ENCODE measurements at regions not wholly inside any gene's neighbourhood (a gene's known extent, or its start where the extent isn't known, plus 50 kb on each side); places are given as distances from the start of the nearest gene placed in this dataset.
A peak's percentile ranks its signal among the peaks of the same experiment; 100 is the strongest.
"Not testable (repeated sequence)": the region's sequence is repeated elsewhere in the genome, so short reads cannot be mapped to it uniquely, and the experiment has no call there.

GRCh38 chr3:152195206-152195605 is 73.5 kb upstream of the MBNL1 start:
- ATAC-seq: no peak
- DNase-seq: no peak

GRCh38 chr3:152196782-152197181 is 71.9 kb upstream of the MBNL1 start:
- ATAC-seq: no peak
- DNase-seq: no peak

DNA sequence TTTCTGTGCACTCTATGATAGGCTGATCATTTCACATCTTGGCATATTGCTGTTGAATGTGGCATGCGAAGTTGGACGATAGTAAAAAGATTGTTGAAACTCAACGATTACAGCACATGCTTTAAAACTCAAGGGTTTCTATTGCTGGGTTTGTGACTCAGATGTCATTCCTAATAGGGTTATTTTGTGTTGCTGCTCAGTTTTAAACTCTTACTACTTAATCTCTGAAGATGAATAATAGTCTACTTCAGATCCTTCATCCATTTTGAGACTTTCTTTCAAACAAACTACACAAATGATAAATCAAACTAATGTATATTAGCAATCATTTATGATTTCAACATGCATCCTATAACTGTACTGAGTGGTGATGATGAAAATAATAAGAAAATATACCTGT is 71.3 kb upstream of the MBNL1 start:
- DNase-seq (no peak), ATAC-seq (peak; percentile 28)

- ATAC-seq (peak; percentile 50), DNase-seq (no peak)
Observed at GRCh38 chr3:152197937-152198336, 70.8 kb upstream of the MBNL1 start.

GRCh38 chr3:152198665-152199064 is 70.1 kb upstream of the MBNL1 start:
- no peak for DNase-seq
- ATAC-seq: no peak

DNA sequence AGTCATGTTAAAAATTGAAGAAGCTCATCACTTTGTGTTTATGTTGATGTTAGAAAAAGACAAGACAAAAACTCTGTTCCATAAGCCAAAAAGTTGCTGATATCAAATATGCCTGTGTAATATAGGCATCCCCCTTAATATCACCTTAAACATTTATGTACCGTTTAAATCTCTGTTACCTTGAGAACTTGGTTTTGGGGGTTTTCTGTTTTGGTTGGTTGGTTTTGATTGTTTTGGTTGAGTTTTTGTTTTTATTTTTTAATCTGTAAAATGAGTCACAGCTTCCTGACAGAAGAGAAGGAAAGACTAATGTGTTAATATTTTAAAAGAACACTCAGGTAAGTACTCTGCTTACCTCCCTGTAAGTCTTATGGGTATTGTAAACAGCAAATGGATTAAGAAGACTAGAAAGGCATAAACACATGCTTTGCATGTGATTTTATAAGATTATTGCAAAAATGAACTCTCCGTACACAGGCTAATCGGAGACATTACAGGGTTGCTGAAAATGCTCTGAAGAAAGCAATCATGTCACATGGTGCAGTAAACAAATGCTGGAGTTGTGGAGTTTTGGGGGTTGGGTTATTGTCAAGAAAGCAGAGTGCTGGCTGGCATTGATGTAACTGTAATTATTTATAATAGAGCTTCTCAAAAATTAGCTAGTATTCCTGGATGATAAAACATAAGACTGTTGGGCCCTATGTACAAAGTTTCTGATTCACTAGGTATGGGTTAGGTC is 69.5 kb upstream of the MBNL1 start:
- DNase-seq: no peak
- ATAC-seq: no peak

- DNase-seq (no peak), ATAC-seq (no peak)
Observed at GRCh38 chr3:152200476-152201420, 68.0 kb upstream of the MBNL1 start.

DNA sequence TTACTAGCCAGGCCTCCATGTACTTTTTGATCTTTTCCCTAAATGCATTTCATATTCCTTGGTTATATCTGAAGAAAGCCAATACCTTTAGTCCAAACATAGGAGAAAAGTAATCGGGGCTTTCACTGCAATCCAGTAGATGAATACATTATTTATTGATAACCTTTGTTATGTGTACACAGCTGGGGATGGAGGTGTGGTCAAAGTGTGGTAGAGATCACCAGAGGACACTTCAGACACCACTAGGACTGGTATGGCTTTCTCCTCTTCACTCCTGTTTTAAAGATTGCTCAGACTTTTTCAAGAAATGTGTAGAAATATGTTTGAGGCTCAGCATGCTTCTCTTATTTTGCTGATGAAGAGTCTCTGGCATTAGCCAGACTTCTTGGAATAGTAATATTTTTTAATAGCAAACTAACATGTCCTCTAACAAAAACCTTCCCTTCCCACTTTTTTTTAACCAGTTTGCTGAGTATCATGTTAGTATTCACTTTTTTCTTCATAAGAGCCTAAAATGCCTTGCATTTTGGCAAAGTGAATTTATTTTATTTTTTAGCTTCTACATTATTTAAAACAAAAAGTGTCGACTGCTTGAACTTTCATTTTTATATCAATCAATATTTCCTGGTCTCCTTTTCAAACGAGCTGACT is 65.6 kb upstream of the MBNL1 start:
- no peak for ATAC-seq
- no peak for DNase-seq

DNA sequence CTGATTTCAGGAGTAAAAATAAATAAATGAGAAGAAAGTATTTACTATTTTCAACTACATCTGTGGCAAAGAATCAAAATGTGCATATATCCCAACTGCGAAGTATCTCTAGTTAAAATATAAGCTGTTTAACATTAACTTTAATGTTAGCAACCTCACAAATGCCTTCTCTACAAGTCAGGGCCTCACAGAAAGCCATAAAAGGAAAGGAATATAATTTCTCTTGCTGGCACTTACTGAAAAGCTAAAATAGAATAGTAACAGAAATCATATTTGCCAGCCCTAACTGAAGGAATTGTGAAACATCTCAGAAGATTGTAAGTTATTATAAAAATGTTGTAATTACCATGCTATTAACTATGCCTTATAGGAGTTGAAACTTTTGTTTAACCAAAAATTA is 65.1 kb upstream of the MBNL1 start:
- ATAC-seq: no peak
- no peak for DNase-seq

- ATAC-seq: peak; percentile 20
- DNase-seq: no peak
Observed at GRCh38 chr3:152204218-152204617, 64.5 kb upstream of the MBNL1 start.

DNA sequence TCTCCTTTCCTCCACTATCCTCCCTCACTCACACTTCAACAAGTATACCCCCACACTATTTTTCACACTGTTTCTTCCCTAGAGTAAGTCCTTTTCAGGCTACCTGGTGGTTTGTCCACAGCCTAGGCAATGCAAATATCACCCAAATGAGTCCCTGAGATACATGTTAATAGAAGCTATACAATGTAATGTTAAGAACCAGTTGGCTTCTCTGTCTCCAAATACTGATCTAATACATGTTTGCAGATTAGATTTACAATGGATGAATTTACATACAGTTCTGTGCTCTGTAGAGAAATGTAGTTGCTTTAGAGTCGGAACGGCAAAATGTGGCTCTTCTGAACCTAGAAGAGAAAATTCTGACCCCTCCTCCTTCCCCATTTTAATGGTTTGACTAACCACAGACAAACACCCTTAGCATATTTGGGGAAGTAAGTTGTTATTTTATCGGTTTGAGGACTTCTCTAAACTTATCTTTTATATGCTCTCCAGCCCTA is 63.6 kb upstream of the MBNL1 start:
- ATAC-seq: no peak
- DNase-seq: no peak

GRCh38 chr3:152206243-152206760 is 62.4 kb upstream of the MBNL1 start:
- no peak for DNase-seq
- ATAC-seq: no peak

DNA sequence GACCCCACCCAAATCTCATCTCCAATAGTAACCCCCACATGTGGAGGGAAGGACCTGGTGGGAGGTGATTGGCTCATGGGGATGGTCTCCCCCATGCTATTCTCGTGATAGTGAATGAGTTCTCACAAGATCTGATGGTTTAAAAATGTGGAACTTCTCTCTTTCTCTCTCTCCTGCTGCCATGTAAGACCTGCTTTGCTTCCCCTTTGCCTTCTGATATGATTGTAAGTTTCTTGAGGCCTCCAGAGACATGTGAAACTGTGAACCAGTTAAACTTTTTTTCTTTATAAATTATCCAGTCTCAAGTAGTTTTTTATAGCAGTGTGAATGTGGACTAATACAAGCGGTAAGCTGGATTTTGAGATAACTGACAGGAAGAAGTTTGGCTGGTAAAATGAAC is 60.3 kb upstream of the MBNL1 start:
- ATAC-seq (no peak), DNase-seq (no peak)

DNA sequence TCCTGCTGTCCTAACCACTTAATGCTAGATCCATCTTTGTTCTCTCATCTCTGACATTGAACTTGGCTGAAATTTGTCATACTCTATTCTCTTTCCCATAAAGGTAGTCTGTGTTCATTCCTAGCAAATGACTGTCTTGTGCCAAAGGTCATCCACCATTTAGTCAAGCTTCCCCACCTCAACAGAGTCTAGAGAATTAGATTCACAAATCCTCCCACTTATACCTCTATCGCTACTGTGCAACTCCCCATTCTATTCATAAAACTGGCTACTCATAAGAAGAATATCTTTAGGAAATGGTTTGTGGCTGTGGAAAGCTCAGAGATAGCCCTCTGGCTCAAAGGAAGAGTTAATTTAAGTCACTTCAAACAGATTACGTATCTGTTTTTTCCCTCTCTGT is 59.7 kb upstream of the MBNL1 start:
- ATAC-seq (peak; percentile 90), DNase-seq (no peak)

- DNase-seq (no peak), ATAC-seq (no peak)
Observed at GRCh38 chr3:152209776-152210175, 59.0 kb upstream of the MBNL1 start.

- ATAC-seq (no peak), DNase-seq (no peak)
Observed at GRCh38 chr3:152210697-152211096, 58.0 kb upstream of the MBNL1 start.

GRCh38 chr3:152211655-152212054 is 57.1 kb upstream of the MBNL1 start:
- DNase-seq (no peak), ATAC-seq (no peak)

- no peak for ATAC-seq
- DNase-seq: no peak
Observed at GRCh38 chr3:152213203-152213602, 55.5 kb upstream of the MBNL1 start.

- no peak for ATAC-seq
- DNase-seq: no peak
Observed at GRCh38 chr3:152213938-152214337, 54.8 kb upstream of the MBNL1 start.

GRCh38 chr3:152216960-152217865 is 51.5 kb upstream of the MBNL1 start:
- not testable (repeated sequence) for ATAC-seq

DNA sequence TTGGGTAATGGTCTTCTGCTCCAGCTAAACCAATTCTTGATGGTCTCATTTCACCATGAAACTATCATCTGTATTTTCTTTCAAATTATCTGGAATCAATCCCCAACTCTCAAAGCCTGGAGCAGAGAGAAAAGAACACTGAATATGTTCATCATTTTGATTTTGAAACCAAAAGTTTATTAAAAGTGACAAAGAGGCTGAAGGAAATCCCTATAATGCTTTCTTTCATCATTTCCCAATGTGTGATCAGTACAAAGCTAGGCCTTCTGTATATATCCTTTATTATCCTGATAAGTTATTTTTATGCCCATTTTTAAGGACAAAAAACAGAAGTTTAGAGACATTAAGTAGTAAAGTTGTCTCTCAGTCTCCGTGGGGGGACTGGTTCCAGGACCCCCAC is 50.1 kb upstream of the MBNL1 start:
- no peak for ATAC-seq
- no peak for DNase-seq

More at GRCh38 chr3:152216960-152217865, 51.5 kb upstream of the MBNL1 start:
- not testable (repeated sequence) for DNase-seq

All from stimulated activated naive CD8-positive, alpha-beta T cell treated with anti-CD3 and anti-CD28 coated beads, Interleukin-15, Interleukin-2, amounts not matched to agents 100 U/mL and 50 U/mL, for 24 hours (primary cell).